Fibroblast of lung (primary cell): ENCODE measurements at regions not wholly inside any gene's neighbourhood (a gene's known extent, or its start where the extent isn't known, plus 50 kb on each side); places are given as distances from the start of the nearest gene placed in this dataset.

Source experiments
- DNase-seq, 2 donors: peaks; one replicate each; pipeline versions ENCODE4 v3.0.0 to v3.0.0-alpha.2; 2010; ENCODE audit warnings: low read depth in 2 of 2
- H2AFZ ChIP-seq: 2 replicates; pipeline ENCODE4 v1.5.1; 2012; ENCODE audit warnings: low read length, control low read depth, inconsistent platforms
- H3K27ac ChIP-seq: 2 replicates; pipeline ENCODE4 v1.5.1; 2011; ENCODE audit warnings: low read length, control low read depth; ENCODE audit not compliant: insufficient read depth
- H3K27me3 ChIP-seq: 2 replicates; pipeline ENCODE4 v1.5.1; 2011; ENCODE audit warnings: mild to moderate bottlenecking, low read length; ENCODE audit not compliant: control insufficient read depth, insufficient read depth
- H3K36me3 ChIP-seq: 2 replicates; pipeline ENCODE4 v1.5.1; 2011; ENCODE audit warnings: low read length; ENCODE audit not compliant: control insufficient read depth, insufficient read depth
- H3K4me1 ChIP-seq: 2 replicates; pipeline ENCODE4 v1.5.1; 2011; ENCODE audit warnings: low read length; ENCODE audit not compliant: control insufficient read depth, insufficient read depth; ENCODE audit errors: extremely low read depth
- H3K4me2 ChIP-seq: 2 replicates; pipeline ENCODE4 v1.5.1; 2011; ENCODE audit warnings: low read length, control low read depth; ENCODE audit not compliant: insufficient read depth; ENCODE audit errors: extremely low read depth
- H3K4me3 ChIP-seq, 4 experiments: fragments of 200-600 bp in 1 of 4; sonication (generic) in 1 of 4; replicated peaks in 1 of 4; 2 replicates each; pipeline ENCODE4 v1.5.1; 2011 to 2016; ENCODE audit warnings: low read length in 4 of 4, low read depth in 3 of 4, mild to moderate bottlenecking in 3 of 4, control low read depth in 2 of 4, inconsistent platforms in 1 of 4, mixed read lengths in 1 of 4; ENCODE audit not compliant: insufficient read depth in 1 of 4; ENCODE audit errors: control extremely low read depth in 1 of 4
- H3K79me2 ChIP-seq: 2 replicates; pipeline ENCODE4 v1.5.1; 2012; ENCODE audit warnings: mild to moderate bottlenecking, low read length, inconsistent platforms; ENCODE audit not compliant: control insufficient read depth, insufficient read depth
- H3K9ac ChIP-seq: 2 replicates; pipeline ENCODE4 v1.5.1; 2011; ENCODE audit warnings: mild to moderate bottlenecking, low read length, control low read depth; ENCODE audit not compliant: insufficient read depth
- H3K9me3 ChIP-seq: 2 replicates; pipeline ENCODE4 v1.5.1; 2012; ENCODE audit warnings: low read depth, low read length; ENCODE audit not compliant: control insufficient read depth, insufficient read depth
- H4K20me1 ChIP-seq: 2 replicates; pipeline ENCODE4 v1.5.1; 2011; ENCODE audit warnings: low read length; ENCODE audit not compliant: control insufficient read depth, insufficient read depth; ENCODE audit errors: extremely low read depth
- EZH2 ChIP-seq: IDR thresholded peaks from 2 replicates; pipeline ENCODE4 v1.5.1; 2012; ENCODE audit warnings: low read length, control low read depth, mild to moderate bottlenecking; ENCODE audit errors: missing control alignments
- TF ChIP-seq, protein P1 (sequence below), 2 donors: IDR thresholded peaks in 1 of 2; conservative IDR thresholded peaks in 1 of 2; 1 replicate in 1 of 2; 2 replicates in 1 of 2; pipeline ENCODE4 v1.5.1; 2011 to 2012; ENCODE audit warnings: low read length in 2 of 2, control low read depth in 1 of 2, inconsistent platforms in 1 of 2, low read depth in 1 of 2, mild to moderate bottlenecking in 1 of 2

DNA sequence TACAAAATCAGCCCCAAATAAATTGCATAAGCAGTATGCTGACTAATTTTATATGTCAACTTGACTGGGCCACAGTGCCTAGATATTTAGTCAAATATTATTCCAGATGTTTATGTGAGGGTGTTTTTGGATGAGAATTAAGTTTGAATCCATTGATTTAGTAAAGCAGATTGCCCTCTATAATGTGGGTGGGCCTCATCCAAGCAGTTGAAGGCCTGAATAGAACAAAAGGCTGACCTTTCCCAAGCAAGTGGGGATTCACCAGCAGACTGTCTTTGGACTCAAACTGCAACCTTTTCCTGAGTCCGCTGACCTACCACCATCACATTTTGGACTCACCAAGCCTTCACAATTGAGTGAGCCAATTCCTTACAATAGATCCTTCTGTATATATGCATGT is 186.4 kb downstream of the ARHGAP12 start:
- no peak overlapping the region for H3K9ac ChIP-seq

DNA sequence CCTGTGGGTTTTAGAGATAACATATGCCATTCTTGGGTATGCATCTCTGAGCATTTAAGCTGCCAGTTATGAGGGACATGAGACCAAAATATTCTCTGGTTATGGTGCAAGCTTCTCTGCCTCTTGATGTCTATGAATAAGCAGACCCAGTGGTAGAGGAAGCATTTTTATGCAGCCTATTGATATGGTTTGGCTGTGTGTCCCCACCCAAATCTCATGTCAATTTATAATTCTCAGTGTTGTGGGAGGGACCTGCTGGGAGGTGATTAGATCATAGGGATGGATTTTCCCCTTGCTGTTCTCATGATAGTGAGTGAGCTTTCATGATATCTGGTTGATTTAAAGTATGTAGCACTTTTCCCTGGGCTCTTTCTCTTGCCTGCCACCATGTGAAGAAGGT is 187.2 kb downstream of the ARHGAP12 start:
- no peak overlapping the region for H3K27ac ChIP-seq
- no peak overlapping the region for H3K9ac ChIP-seq
- no peak overlapping the region for H3K4me2 ChIP-seq
- H3K4me1 ChIP-seq: peaks cover 12% of the 10 kb centered on the region
- H4K20me1 ChIP-seq: no peaks in the 10 kb centered on the region
- no peak overlapping the region for H3K4me3 ChIP-seq
- no peaks in the 10 kb centered on the region for H3K9me3 ChIP-seq
- H3K36me3 ChIP-seq: no peaks in the 10 kb centered on the region
- no peaks in the 10 kb centered on the region for H3K79me2 ChIP-seq
- H3K27me3 ChIP-seq: no peaks in the 10 kb centered on the region
- no peak for DNase-seq
- TF ChIP-seq EZH2: no peak
- TF ChIP-seq, protein P1, sequence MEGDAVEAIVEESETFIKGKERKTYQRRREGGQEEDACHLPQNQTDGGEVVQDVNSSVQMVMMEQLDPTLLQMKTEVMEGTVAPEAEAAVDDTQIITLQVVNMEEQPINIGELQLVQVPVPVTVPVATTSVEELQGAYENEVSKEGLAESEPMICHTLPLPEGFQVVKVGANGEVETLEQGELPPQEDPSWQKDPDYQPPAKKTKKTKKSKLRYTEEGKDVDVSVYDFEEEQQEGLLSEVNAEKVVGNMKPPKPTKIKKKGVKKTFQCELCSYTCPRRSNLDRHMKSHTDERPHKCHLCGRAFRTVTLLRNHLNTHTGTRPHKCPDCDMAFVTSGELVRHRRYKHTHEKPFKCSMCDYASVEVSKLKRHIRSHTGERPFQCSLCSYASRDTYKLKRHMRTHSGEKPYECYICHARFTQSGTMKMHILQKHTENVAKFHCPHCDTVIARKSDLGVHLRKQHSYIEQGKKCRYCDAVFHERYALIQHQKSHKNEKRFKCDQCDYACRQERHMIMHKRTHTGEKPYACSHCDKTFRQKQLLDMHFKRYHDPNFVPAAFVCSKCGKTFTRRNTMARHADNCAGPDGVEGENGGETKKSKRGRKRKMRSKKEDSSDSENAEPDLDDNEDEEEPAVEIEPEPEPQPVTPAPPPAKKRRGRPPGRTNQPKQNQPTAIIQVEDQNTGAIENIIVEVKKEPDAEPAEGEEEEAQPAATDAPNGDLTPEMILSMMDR (conservative IDR thresholded peaks at IDR 0.05 in 1 of 2, IDR thresholded peaks at IDR 0.05 in 1 of 2; ENCODE audit: low read depth in 1 of 2, low read length in 2 of 2): no peak
- H2AFZ ChIP-seq: no peak overlapping the region

More for the DNA sequence above, 186.4 kb downstream of the ARHGAP12 start:
- Histone ChIP-seq H2AFZ (no peak overlapping the region), H3K27ac (no peak overlapping the region), H3K27me3 (no peaks in the 10 kb centered on the region), H4K20me1 (no peaks in the 10 kb centered on the region), H3K4me2 (no peak overlapping the region), H3K9me3 (no peaks in the 10 kb centered on the region), H3K79me2 (no peaks in the 10 kb centered on the region), H3K4me3 (no peak overlapping the region), H3K36me3 (no peaks in the 10 kb centered on the region), H3K4me1 (peaks cover 12% of the 10 kb centered on the region)
- no peak for DNase-seq
- TF ChIP-seq EZH2: no peak
- TF ChIP-seq, protein P1 (conservative IDR thresholded peaks at IDR 0.05 in 1 of 2, IDR thresholded peaks at IDR 0.05 in 1 of 2; ENCODE audit: low read depth in 1 of 2, low read length in 2 of 2): no peak

DNA sequence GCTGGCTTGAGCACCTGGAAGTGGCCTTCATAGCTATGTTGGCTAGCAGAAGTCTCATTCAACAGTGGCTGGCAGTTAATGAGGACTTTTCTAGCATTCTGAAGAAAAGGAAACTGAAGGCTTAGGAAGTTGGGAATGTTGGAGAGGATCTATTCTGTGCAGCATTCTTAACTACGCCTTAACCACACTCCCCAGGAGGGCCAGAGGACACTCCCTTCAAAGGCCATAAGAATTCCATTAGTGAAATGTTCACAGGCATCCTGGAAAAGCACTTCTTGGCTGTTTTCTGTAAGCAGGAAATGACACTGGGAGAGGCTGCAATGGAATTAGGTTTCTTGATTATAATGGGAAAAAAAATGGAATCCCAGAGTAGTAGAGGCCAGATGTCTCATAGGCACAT is 188.9 kb downstream of the ARHGAP12 start:
- Histone ChIP-seq H2AFZ (no peak overlapping the region), H4K20me1 (no peaks in the 10 kb centered on the region), H3K27me3 (no peaks in the 10 kb centered on the region), H3K9me3 (no peaks in the 10 kb centered on the region), H3K4me3 (no peak overlapping the region), H3K4me1 (peaks cover 4% of the 10 kb centered on the region), H3K27ac (no peak overlapping the region), H3K9ac (no peak overlapping the region), H3K36me3 (no peaks in the 10 kb centered on the region), H3K79me2 (no peaks in the 10 kb centered on the region), H3K4me2 (no peak overlapping the region)
- no peak for TF ChIP-seq EZH2
- TF ChIP-seq, protein P1 (conservative IDR thresholded peaks at IDR 0.05 in 1 of 2, IDR thresholded peaks at IDR 0.05 in 1 of 2; ENCODE audit: low read depth in 1 of 2, low read length in 2 of 2): no peak
- peak in 1 of 2 donors; percentile 95 for DNase-seq
